ENCODE measurements at regions not wholly inside any gene's neighbourhood (a gene's known extent, or its start where the extent isn't known, plus 50 kb on each side); places are given as distances from the start of the nearest gene placed in this dataset.

- peaks cover 40% of the 10 kb centered on the region for H3K27me3 Mint-ChIP-seq
- no peak overlapping the region for H3K27ac ChIP-seq (ENCODE audit: low read depth in 1 of 2, low read length in 2 of 2)
- H3K36me3 Mint-ChIP-seq (ENCODE audit: low read depth): no peaks in the 10 kb centered on the region
- intact Hi-C loops (cut with DNase I, micrococcal nuclease): no loop called here
- peaks cover 11 to 15% of the 10 kb centered on the region in 2 experiments for H3K27me3 ChIP-seq (ENCODE audit: control insufficient read depth in 1 of 2, insufficient read depth in 2 of 2, low read length in 2 of 2)
- ChIA-PET POLR2A (no interaction called here), CTCF (no interaction called here)
- no peak for ATAC-seq (ENCODE audit: poor library complexity)
- H3K4me3 ChIP-seq (ENCODE audit: low read length): no peak overlapping the region
- TF ChIP-seq CTCF (IDR thresholded peaks at IDR 0.05): no peak
- H3K36me3 ChIP-seq (ENCODE audit: insufficient read depth, low read length): no peaks in the 10 kb centered on the region
- H3K4me3 Mint-ChIP-seq: no peak overlapping the region
- no peaks in the 10 kb centered on the region for H3K9me3 ChIP-seq (ENCODE audit: control insufficient read depth in 1 of 2, insufficient read depth in 1 of 2, low read length in 2 of 2)
- H3K27ac Mint-ChIP-seq: no peak overlapping the region
- H3K4me1 Mint-ChIP-seq (ENCODE audit: low read depth): no peaks in the 10 kb centered on the region
- no peak for DNase-seq
- no peaks in the 10 kb centered on the region for H3K4me1 ChIP-seq (ENCODE audit: insufficient read depth, low read length)
- H3K9me3 Mint-ChIP-seq: no peaks in the 10 kb centered on the region
Measured at GRCh38 chr18:2325308-2325849, 245.9 kb downstream of the METTL4 start.

GRCh38 chr18:2325933-2326332, 245.4 kb downstream of the METTL4 start:
- no peak for TF ChIP-seq CTCF (IDR thresholded peaks at IDR 0.05)
- Mint-ChIP-seq H3K36me3 (ENCODE audit: low read depth) (no peaks in the 10 kb centered on the region), H3K4me3 (no peak overlapping the region), H3K27me3 (peaks cover 36% of the 10 kb centered on the region), H3K4me1 (ENCODE audit: low read depth) (no peaks in the 10 kb centered on the region), H3K27ac (no peak overlapping the region), H3K9me3 (no peaks in the 10 kb centered on the region)
- H3K27ac ChIP-seq (ENCODE audit: low read depth in 1 of 2, low read length in 2 of 2): no peak overlapping the region
- intact Hi-C loops (cut with DNase I, micrococcal nuclease): no loop called here
- H3K4me3 ChIP-seq (ENCODE audit: low read length): no peak overlapping the region
- H3K27me3 ChIP-seq (ENCODE audit: control insufficient read depth in 1 of 2, insufficient read depth in 2 of 2, low read length in 2 of 2): peaks cover 11 to 17% of the 10 kb centered on the region in 2 experiments
- POLR2A ChIA-PET: no interaction called here
- H3K9me3 ChIP-seq (ENCODE audit: control insufficient read depth in 1 of 2, insufficient read depth in 1 of 2, low read length in 2 of 2): no peaks in the 10 kb centered on the region
- CTCF ChIA-PET: no interaction called here
- no peaks in the 10 kb centered on the region for H3K36me3 ChIP-seq (ENCODE audit: insufficient read depth, low read length)
- DNase-seq (no peak), ATAC-seq (ENCODE audit: poor library complexity) (no peak)
- no peaks in the 10 kb centered on the region for H3K4me1 ChIP-seq (ENCODE audit: insufficient read depth, low read length)

GRCh38 chr18:2326999-2327398, 244.3 kb downstream of the METTL4 start:
- H3K4me1 ChIP-seq (ENCODE audit: insufficient read depth, low read length): no peaks in the 10 kb centered on the region
- Mint-ChIP-seq H3K27ac (no peak overlapping the region), H3K27me3 (peaks cover 29% of the 10 kb centered on the region), H3K4me1 (ENCODE audit: low read depth) (no peaks in the 10 kb centered on the region), H3K36me3 (ENCODE audit: low read depth) (no peaks in the 10 kb centered on the region), H3K4me3 (no peak overlapping the region), H3K9me3 (no peaks in the 10 kb centered on the region)
- no peak for TF ChIP-seq CTCF (IDR thresholded peaks at IDR 0.05)
- no peaks in the 10 kb centered on the region for H3K9me3 ChIP-seq (ENCODE audit: control insufficient read depth in 1 of 2, insufficient read depth in 1 of 2, low read length in 2 of 2)
- DNase-seq: no peak
- H3K27ac ChIP-seq (ENCODE audit: low read depth in 1 of 2, low read length in 2 of 2): no peak overlapping the region
- H3K4me3 ChIP-seq (ENCODE audit: low read length): no peak overlapping the region
- ChIA-PET POLR2A (no interaction called here), CTCF (no interaction called here)
- no peak for ATAC-seq (ENCODE audit: poor library complexity)
- intact Hi-C loops (cut with DNase I, micrococcal nuclease): no loop called here
- peaks cover 11 to 17% of the 10 kb centered on the region in 2 experiments for H3K27me3 ChIP-seq (ENCODE audit: control insufficient read depth in 1 of 2, insufficient read depth in 2 of 2, low read length in 2 of 2)
- no peaks in the 10 kb centered on the region for H3K36me3 ChIP-seq (ENCODE audit: insufficient read depth, low read length)
